ENCODE measurements at regions not wholly inside any gene's neighbourhood (a gene's known extent, or its start where the extent isn't known, plus 50 kb on each side); places are given as distances from the start of the nearest gene placed in this dataset.

GRCh38 chr4:189313861-189314513, 626.7 kb upstream of the FRG1 start:
- no peak overlapping the region for H3K4me3 ChIP-seq (ENCODE audit: low read depth, low read length)
- no peak for DNase-seq (ENCODE audit: low read depth)
- TF ChIP-seq CTCF (conservative IDR thresholded peaks at IDR 0.05; ENCODE audit: low read depth, low read length) = no peak

- TF ChIP-seq CTCF (conservative IDR thresholded peaks at IDR 0.05; ENCODE audit: low read depth, low read length) = no peak
- no peak overlapping the region for H3K4me3 ChIP-seq (ENCODE audit: low read depth, low read length)
- no peak for DNase-seq (ENCODE audit: low read depth)
Measured at GRCh38 chr4:189322426-189322825, 618.2 kb upstream of the FRG1 start.

- H3K4me3 ChIP-seq (ENCODE audit: low read depth, low read length) = no peak overlapping the region
- no peak for DNase-seq (ENCODE audit: low read depth)
- no peak for TF ChIP-seq CTCF (conservative IDR thresholded peaks at IDR 0.05; ENCODE audit: low read depth, low read length)
Measured at GRCh38 chr4:189341881-189342280, 598.8 kb upstream of the FRG1 start.

- DNase-seq (ENCODE audit: low read depth) = no peak
- H3K4me3 ChIP-seq (ENCODE audit: low read depth, low read length) = no peak overlapping the region
- TF ChIP-seq CTCF (conservative IDR thresholded peaks at IDR 0.05; ENCODE audit: low read depth, low read length) = no peak
Measured at GRCh38 chr4:189355590-189355989, 585.1 kb upstream of the FRG1 start.

- DNase-seq (ENCODE audit: low read depth) = no peak
- TF ChIP-seq CTCF (conservative IDR thresholded peaks at IDR 0.05; ENCODE audit: low read depth, low read length) = no peak
- H3K4me3 ChIP-seq (ENCODE audit: low read depth, low read length) = no peak overlapping the region
Measured at GRCh38 chr4:189362364-189362763, 578.3 kb upstream of the FRG1 start.

GRCh38 chr4:189364032-189364449, 576.6 kb upstream of the FRG1 start:
- DNase-seq (ENCODE audit: low read depth) = peak; percentile 2
- no peak for TF ChIP-seq CTCF (conservative IDR thresholded peaks at IDR 0.05; ENCODE audit: low read depth, low read length)
- no peak overlapping the region for H3K4me3 ChIP-seq (ENCODE audit: low read depth, low read length)

GRCh38 chr4:189365451-189365850, 575.2 kb upstream of the FRG1 start:
- TF ChIP-seq CTCF (conservative IDR thresholded peaks at IDR 0.05; ENCODE audit: low read depth, low read length) = no peak
- no peak for DNase-seq (ENCODE audit: low read depth)
- no peak overlapping the region for H3K4me3 ChIP-seq (ENCODE audit: low read depth, low read length)
